ENCODE measurements at regions not wholly inside any gene's neighbourhood (a gene's known extent, or its start where the extent isn't known, plus 50 kb on each side); places are given as distances from the start of the nearest gene placed in this dataset.

GRCh38 chrX:9317176-9317575, 147.7 kb upstream of the TBL1X start:
- no peak for DNase-seq (ENCODE audit: low spot score)

GRCh38 chrX:9318213-9318612, 146.6 kb upstream of the TBL1X start:
- DNase-seq (ENCODE audit: low spot score), result no peak

GRCh38 chrX:9318766-9319165, 146.1 kb upstream of the TBL1X start:
- DNase-seq (ENCODE audit: low spot score), result no peak

GRCh38 chrX:9320940-9321339, 143.9 kb upstream of the TBL1X start:
- DNase-seq (ENCODE audit: low spot score), result no peak

- no peak for DNase-seq (ENCODE audit: low spot score)
Observed at GRCh38 chrX:9324676-9325075, 140.2 kb upstream of the TBL1X start.

- no peak for DNase-seq (ENCODE audit: low spot score)
Observed at GRCh38 chrX:9326369-9326768, 138.5 kb upstream of the TBL1X start.

- DNase-seq (ENCODE audit: low spot score), result peak; percentile 36
Observed at GRCh38 chrX:9327086-9327746, 137.6 kb upstream of the TBL1X start.

GRCh38 chrX:9327747-9328145, 137.1 kb upstream of the TBL1X start:
- DNase-seq (ENCODE audit: low spot score), result peak; percentile 79

GRCh38 chrX:9329056-9329455, 135.8 kb upstream of the TBL1X start:
- no peak for DNase-seq (ENCODE audit: low spot score)

- no peak for DNase-seq (ENCODE audit: low spot score)
Observed at GRCh38 chrX:9330249-9330982, 134.4 kb upstream of the TBL1X start.

- DNase-seq (ENCODE audit: low spot score), result no peak
Observed at GRCh38 chrX:9333873-9334560, 130.8 kb upstream of the TBL1X start.

GRCh38 chrX:9335251-9335650, 129.6 kb upstream of the TBL1X start:
- no peak for DNase-seq (ENCODE audit: low spot score)

GRCh38 chrX:9336456-9336855, 128.4 kb upstream of the TBL1X start:
- no peak for DNase-seq (ENCODE audit: low spot score)

GRCh38 chrX:9337046-9337445, 127.8 kb upstream of the TBL1X start:
- DNase-seq (ENCODE audit: low spot score), result no peak

- peak; percentile 65 for DNase-seq (ENCODE audit: low spot score)
Observed at GRCh38 chrX:9338986-9339385, 125.9 kb upstream of the TBL1X start.

GRCh38 chrX:9339603-9340491, 125.0 kb upstream of the TBL1X start:
- no peak for DNase-seq (ENCODE audit: low spot score)

- DNase-seq (ENCODE audit: low spot score), result no peak
Observed at GRCh38 chrX:9340598-9341290, 124.1 kb upstream of the TBL1X start.

- peak; percentile 33 for DNase-seq (ENCODE audit: low spot score)
Observed at GRCh38 chrX:9341291-9342201, 123.3 kb upstream of the TBL1X start.

GRCh38 chrX:9342561-9343051, 122.3 kb upstream of the TBL1X start:
- DNase-seq (ENCODE audit: low spot score), result peak; percentile 82

GRCh38 chrX:9343971-9344370, 120.9 kb upstream of the TBL1X start:
- no peak for DNase-seq (ENCODE audit: low spot score)
